ENCODE measurements at regions not wholly inside any gene's neighbourhood (a gene's known extent, or its start where the extent isn't known, plus 50 kb on each side); places are given as distances from the start of the nearest gene placed in this dataset.
A peak's percentile ranks its signal among the peaks of the same experiment; 100 is the strongest.
"Not testable (repeated sequence)": the region's sequence is repeated elsewhere in the genome, so short reads cannot be mapped to it uniquely, and the experiment has no call there.

DNA sequence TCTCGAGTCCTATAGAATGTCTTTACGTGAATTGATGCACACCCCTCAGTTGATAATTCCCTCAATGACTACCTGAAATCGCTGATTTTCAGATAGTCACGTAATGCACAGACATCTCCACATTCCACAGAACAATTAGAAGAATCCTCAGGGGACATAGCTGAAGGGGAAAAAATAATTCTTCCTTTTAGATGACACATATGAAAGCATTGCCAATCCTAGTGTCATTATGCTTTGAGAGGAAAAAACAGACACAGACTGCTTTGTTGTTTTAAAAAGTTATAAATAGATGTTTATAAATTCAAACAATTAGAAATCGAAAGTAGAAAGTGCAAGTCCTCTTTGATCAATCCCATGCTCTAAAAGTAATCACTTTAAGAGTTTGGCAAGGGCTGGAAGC, 100.6 kb upstream of the FN1 start:
- no peaks in the 10 kb centered on the region for H3K36me3 Mint-ChIP-seq
- peaks cover 3 to 13% (median 6%) of the 10 kb centered on the region in 7 donors for H3K9me3 Mint-ChIP-seq
- H3K4me1 Mint-ChIP-seq: no peaks in the 10 kb centered on the region
- DNase-seq (no peak), ATAC-seq (ENCODE audit: low read depth in 2 of 2) (no peak)
- peaks cover 0 to 8% (median 7%) of the 10 kb centered on the region in 3 donors for H3K27me3 Mint-ChIP-seq
- no peak overlapping the region for H3K4me3 Mint-ChIP-seq
- H3K27ac Mint-ChIP-seq: no peak overlapping the region

DNA sequence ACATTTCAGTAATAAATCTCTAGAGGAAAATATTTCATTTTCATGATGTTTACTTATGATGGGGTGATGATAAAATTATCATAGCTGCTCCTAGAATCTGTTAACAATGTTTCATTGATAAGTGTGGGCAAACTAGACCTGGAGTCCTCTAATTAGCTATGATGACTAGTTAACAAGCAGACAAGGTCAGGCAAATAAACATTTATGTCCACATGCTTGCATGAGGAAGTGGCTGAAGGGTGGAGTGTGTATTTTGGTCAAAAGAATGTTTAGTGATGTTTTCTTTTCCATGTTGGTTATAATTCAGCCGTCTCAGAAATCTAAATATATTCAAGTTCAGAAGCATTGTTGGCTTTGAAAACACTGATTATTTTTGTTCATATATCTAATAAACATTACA, 99.9 kb upstream of the FN1 start:
- Mint-ChIP-seq H3K27me3 (peaks cover 0 to 8% (median 7%) of the 10 kb centered on the region in 3 donors), H3K36me3 (no peaks in the 10 kb centered on the region), H3K27ac (no peak overlapping the region), H3K4me1 (no peaks in the 10 kb centered on the region), H3K9me3 (peaks cover 3 to 13% (median 6%) of the 10 kb centered on the region in 7 donors), H3K4me3 (no peak overlapping the region)
- ATAC-seq (ENCODE audit: low read depth in 2 of 2): no peak
- no peak for DNase-seq

DNA sequence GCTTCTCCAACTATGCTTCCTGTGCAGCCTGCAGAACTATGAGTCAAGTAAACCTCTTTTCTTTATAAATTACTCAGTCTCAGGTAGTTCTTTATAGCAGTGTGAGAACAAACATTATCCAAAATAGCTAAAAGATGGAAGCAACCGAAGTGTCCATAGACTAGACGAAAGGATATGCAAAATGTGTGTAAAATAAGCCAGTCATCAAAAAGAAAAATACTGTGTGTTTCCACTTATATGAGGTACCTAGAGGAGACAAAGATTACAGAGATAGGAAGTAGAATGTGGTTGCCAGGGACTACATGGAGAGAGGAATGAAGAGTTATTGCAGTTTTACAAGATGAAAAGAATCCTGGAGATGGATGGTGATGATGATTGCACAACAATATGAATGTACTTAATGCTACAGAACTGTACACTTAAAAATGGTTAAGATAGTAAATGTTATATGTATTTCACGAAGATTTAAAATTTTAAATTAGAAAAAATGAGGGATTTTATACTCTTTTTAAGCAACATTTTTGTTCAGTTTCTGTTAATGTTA, 99.3 kb upstream of the FN1 start:
- H3K4me1 Mint-ChIP-seq: no peaks in the 10 kb centered on the region
- no peak overlapping the region for H3K4me3 Mint-ChIP-seq
- H3K36me3 Mint-ChIP-seq: no peaks in the 10 kb centered on the region
- no peak for DNase-seq
- peaks cover 3 to 13% (median 6%) of the 10 kb centered on the region in 7 donors for H3K9me3 Mint-ChIP-seq
- peaks cover 0 to 7% (median 6%) of the 10 kb centered on the region in 3 donors for H3K27me3 Mint-ChIP-seq
- no peak for ATAC-seq (ENCODE audit: low read depth in 2 of 2)
- no peak overlapping the region for H3K27ac Mint-ChIP-seq

DNA sequence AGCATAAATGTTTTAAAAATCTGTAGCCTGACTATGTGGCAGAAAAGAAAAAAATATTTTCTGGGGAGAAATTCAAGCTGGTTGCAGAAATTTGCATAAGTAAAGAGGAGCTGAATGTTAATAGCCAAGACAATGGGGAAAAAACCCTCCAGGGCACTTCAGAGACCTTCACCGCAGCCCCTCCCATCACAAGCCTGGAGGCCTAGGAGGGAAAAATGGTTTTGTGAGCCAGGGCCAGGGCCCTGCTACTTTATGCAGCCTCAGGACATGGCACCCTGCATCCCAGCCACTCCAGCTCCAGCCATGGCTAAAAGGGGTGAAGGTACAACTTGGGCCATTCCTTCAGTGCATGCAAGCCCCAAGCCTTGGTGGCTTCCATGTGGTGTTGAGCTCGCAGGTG, 97.8 kb upstream of the FN1 start:
- not testable (repeated sequence) for ATAC-seq (ENCODE audit: low read depth in 2 of 2); H3K4me1 Mint-ChIP-seq; H3K27me3 Mint-ChIP-seq; DNase-seq; H3K4me3 Mint-ChIP-seq; H3K36me3 Mint-ChIP-seq; H3K27ac Mint-ChIP-seq
- H3K9me3 Mint-ChIP-seq: peaks cover 4 to 13% (median 6%) of the 10 kb centered on the region in 7 donors

DNA sequence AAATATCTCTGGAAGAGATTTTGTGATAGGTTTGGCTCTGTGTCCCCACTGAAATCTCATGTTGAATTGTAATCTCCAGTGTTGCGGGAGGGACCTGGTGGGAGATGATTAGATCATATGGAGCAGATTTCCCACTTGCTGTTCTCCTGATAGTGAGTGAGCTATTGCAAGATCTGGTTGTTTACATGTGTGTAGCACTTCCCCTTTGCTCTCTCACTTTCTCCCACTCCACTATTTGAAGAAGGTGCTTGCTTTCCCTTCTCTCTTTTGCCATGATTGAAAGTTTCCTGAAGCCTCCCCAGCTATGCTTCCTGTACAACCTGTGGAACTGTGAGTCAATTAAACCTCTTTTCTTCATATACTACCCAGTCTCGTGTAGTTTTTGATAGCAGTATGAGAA, 97.0 kb upstream of the FN1 start:
- Mint-ChIP-seq H3K27me3 (peaks cover 0 to 7% (median 0%) of the 10 kb centered on the region in 3 donors), H3K4me3 (no peak overlapping the region), H3K27ac (no peak overlapping the region), H3K9me3 (peaks cover 4 to 13% (median 6%) of the 10 kb centered on the region in 7 donors), H3K36me3 (no peaks in the 10 kb centered on the region), H3K4me1 (no peaks in the 10 kb centered on the region)
- no peak for ATAC-seq (ENCODE audit: low read depth in 2 of 2)
- no peak for DNase-seq

DNA sequence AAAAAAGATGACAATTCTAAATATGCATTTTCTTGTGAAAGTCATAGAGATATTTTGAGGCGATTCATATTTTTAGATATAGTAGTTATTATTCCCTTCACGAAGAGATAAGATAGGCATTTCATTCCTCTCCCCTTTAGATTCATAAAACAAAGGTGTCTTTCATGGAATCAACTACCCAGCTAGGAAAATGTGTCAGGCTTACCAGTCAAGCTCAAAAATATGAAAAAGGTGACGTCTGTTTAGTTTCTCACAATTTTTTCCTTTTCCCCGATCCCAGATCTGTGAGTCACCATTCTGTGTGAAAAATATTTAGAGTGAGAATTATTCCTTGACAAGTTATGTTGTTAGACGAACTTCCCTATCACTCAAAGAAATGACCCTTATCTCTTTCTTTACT, 95.4 kb upstream of the FN1 start:
- H3K9me3 Mint-ChIP-seq: peaks cover 4 to 13% (median 6%) of the 10 kb centered on the region in 7 donors
- H3K4me3 Mint-ChIP-seq: no peak overlapping the region
- H3K27ac Mint-ChIP-seq: no peak overlapping the region

DNA sequence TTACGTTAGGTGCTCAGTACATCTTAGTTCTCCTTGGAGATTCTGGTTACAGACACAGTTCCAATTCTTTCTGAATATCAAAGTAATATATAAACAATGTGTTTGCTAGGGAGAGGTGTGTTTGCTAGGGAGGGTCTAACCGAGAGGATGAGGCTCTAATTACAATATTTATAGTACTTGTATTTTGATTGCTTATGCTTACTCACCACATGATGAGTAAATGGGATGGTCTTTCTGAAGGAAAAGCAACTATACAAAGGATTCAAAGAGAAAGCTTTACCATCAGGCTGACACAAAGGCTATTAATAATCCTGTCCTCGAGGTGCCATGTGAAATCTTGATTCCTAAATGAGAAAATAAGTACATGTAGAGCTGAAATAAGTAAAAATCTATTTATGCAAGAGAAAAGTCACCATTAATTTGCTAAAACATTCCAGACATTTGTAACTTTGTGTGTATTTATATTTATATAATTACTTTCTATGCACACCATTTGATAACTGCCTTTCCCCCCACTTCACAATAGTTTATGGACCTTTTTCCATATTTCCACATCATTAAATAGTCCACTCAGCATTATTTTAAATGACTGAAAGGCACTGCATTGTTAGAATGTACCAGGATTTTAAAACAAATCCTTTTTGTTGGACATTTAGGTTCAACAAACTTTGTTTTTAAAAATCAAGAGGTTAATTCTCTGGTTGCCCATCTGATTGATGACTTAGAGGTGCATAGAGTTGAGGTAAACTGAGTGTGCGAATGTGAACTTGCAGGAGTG, 94.5 kb upstream of the FN1 start:
- DNase-seq (no peak), ATAC-seq (ENCODE audit: low read depth in 2 of 2) (no peak)
- Mint-ChIP-seq H3K4me1 (no peaks in the 10 kb centered on the region), H3K27ac (no peak overlapping the region), H3K27me3 (peaks cover 0 to 7% (median 5%) of the 10 kb centered on the region in 3 donors), H3K36me3 (no peaks in the 10 kb centered on the region), H3K4me3 (no peak overlapping the region), H3K9me3 (peaks cover 4 to 12% (median 6%) of the 10 kb centered on the region in 7 donors)

More for the DNA sequence above, 95.4 kb upstream of the FN1 start:
- DNase-seq (no peak), ATAC-seq (ENCODE audit: low read depth in 2 of 2) (no peak)
- Mint-ChIP-seq H3K4me1 (no peaks in the 10 kb centered on the region), H3K36me3 (no peaks in the 10 kb centered on the region), H3K27me3 (peaks cover 0 to 7% (median 4%) of the 10 kb centered on the region in 3 donors)

DNA sequence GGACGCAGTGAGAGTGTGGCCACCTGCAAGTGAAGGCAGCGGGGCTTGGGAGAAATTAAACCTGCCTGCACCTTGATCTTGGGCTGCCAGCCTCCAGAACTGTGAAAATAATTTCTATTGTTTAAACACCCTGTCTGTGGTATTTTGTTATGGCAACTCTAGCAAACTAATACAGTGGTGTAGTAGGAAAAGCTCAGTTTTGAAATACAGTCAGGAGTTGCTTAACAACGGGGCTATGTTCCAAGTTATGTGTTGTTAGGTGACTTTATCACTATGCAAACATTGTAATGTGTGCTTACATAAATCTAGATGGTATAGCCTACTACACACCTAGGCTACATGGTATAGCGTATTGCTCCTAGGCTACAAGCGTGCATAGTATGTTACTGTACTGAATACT, 93.4 kb upstream of the FN1 start:
- no peak overlapping the region for H3K27ac Mint-ChIP-seq
- H3K4me1 Mint-ChIP-seq: no peaks in the 10 kb centered on the region
- no peak for DNase-seq
- no peak for ATAC-seq (ENCODE audit: low read depth in 2 of 2)
- peak overlapping the region in 1 of 8 donors; percentile 5 for H3K4me3 Mint-ChIP-seq
- H3K36me3 Mint-ChIP-seq: no peaks in the 10 kb centered on the region
- H3K9me3 Mint-ChIP-seq: peaks cover 1 to 8% (median 4%) of the 10 kb centered on the region in 7 donors
- peaks cover 0 to 7% (median 5%) of the 10 kb centered on the region in 3 donors for H3K27me3 Mint-ChIP-seq

DNA sequence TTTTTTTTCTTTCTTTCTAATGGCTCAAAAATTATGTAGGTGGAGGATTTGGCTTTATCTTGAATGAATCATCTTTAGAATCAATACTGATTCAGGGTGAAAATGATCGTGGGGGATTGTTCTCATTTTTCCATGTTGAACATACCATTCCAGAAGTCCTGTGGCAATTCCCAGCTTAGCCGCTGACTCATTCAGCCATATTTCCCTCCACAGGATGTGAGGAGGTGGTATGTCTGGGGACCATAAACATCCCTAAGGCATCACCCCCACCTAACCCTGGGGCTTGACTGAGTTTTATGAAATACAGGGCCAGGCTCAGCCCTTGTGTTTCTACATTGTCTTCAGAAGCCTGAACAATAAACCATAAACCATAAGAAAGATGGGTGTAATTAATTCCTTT, 92.7 kb upstream of the FN1 start:
- ATAC-seq (ENCODE audit: low read depth in 2 of 2) (no peak), DNase-seq (no peak)
- Mint-ChIP-seq H3K4me1 (no peaks in the 10 kb centered on the region), H3K9me3 (peaks cover 0 to 6% (median 4%) of the 10 kb centered on the region in 7 donors), H3K36me3 (no peaks in the 10 kb centered on the region), H3K27me3 (peaks cover under 1 to 7% (median 6%) of the 10 kb centered on the region in 3 donors), H3K27ac (no peak overlapping the region), H3K4me3 (no peak overlapping the region)

DNA sequence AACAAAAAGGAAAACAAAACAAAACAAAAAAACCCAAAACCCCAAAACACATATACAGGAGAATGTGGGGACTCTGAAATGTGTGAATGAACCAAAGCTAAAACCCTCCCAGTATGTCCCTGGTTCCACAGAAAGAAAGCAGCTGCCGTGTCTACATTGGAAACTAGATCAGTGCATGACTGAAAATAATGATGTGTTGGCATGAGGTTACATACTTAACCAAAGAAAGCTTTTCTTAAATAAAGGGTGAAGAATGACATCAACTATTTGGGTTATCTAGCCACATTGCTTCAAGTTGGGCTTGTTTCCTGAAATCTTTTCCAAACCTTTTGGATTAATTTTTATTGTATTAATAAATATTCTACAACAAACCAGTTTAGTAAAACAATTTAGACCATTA, 91.9 kb upstream of the FN1 start:
- Mint-ChIP-seq H3K9me3 (peaks cover 0 to 3% (median 0%) of the 10 kb centered on the region in 7 donors), H3K4me1 (no peaks in the 10 kb centered on the region), H3K27ac (no peak overlapping the region), H3K4me3 (no peak overlapping the region), H3K27me3 (peaks cover 6 to 10% (median 7%) of the 10 kb centered on the region in 3 donors), H3K36me3 (no peaks in the 10 kb centered on the region)
- DNase-seq (no peak), ATAC-seq (ENCODE audit: low read depth in 2 of 2) (no peak)

DNA sequence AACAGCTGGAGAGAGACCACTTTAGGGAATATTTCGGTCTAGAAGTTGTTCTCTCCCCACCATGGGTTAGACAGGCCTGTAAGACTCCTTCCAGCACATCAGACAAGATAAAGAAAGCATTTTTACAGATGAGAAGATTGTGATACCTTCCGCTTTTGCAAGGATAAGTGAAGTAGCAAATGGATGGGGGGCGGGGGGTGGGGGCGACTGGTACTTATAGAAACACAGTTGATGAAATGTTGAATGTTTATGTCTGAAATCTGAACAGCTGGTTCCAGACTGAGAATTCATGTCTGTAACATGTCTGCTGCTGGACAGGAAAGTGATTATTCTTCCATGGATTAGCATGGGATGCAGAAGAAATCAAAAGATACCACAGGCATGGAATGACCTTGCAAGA, 90.5 kb upstream of the FN1 start:
- no peak overlapping the region for H3K27ac Mint-ChIP-seq
- no peaks in the 10 kb centered on the region for H3K36me3 Mint-ChIP-seq
- no peak overlapping the region for H3K4me3 Mint-ChIP-seq
- H3K27me3 Mint-ChIP-seq: peaks cover 6 to 10% (median 7%) of the 10 kb centered on the region in 3 donors
- peaks cover 0 to 3% (median 0%) of the 10 kb centered on the region in 7 donors for H3K9me3 Mint-ChIP-seq
- no peak for DNase-seq
- no peaks in the 10 kb centered on the region for H3K4me1 Mint-ChIP-seq
- ATAC-seq (ENCODE audit: low read depth in 2 of 2): no peak

DNA sequence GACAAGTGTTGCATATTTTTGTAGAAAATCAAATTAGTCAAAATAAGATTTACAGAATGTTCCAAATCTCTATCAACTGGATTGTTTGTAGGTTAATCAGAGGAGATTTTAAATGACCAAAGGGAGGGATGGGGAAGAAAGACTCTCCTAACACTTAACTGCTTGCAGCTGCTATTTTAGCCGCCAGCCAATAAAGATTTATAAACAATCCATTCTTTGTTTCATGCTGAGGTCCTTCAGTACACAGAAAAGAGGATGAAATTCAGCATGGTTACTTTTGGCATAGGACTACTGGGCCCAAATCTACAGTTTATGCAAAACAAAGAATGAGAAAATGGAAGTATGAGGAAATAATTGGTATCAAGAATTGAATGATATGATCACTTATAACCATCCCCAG, 86.4 kb upstream of the FN1 start:
- H3K27ac Mint-ChIP-seq: peak overlapping the region in 1 of 6 donors; percentile 71
- H3K4me3 Mint-ChIP-seq: no peak overlapping the region
- H3K27me3 Mint-ChIP-seq: peaks cover 0 to 10% (median 6%) of the 10 kb centered on the region in 3 donors
- DNase-seq (no peak), ATAC-seq (ENCODE audit: low read depth in 2 of 2) (no peak)
- H3K36me3 Mint-ChIP-seq: no peaks in the 10 kb centered on the region
- peaks cover 0 to 3% (median 0%) of the 10 kb centered on the region in 7 donors for H3K9me3 Mint-ChIP-seq
- H3K4me1 Mint-ChIP-seq: no peaks in the 10 kb centered on the region

DNA sequence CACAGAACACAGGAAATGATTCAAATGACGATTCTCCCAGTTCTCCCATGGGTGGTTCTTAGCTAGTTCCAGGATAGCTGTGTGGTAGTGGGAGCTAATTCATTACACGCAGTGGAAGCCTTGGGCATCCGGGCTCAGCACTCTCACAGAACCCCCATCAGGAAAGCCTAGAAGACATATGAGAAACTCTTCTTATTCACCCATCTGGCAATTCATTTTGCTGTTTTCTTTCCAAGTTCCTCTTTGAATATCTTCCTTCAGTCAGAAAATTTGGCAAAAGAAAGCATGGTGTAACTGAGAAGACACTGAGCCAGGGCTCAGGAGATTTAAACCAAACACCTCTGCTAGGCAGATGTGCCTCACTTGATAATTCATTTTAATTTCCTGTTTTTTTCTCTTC, 85.2 kb upstream of the FN1 start:
- ATAC-seq (ENCODE audit: low read depth in 2 of 2): no peak
- Mint-ChIP-seq H3K9me3 (no peaks in the 10 kb centered on the region), H3K27ac (no peak overlapping the region)

DNA sequence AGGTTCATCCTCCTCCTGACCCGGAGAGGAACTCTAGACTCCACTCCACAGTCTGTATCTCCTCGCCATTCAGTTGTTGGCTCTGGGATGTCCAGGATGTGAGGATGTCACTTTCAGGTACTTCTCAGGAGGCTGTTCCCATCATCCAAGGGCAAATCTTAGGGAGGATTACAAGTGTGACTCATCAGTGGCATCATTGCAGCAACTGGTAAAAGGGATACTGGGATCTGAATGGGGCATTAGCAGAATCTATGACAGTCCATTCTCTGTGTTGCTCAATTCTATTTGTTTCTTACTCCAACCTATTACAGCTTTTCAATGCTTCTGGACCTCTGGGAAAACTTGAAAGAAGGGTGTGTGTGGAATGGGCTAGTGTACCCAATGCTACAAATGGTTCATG, 81.5 kb upstream of the FN1 start:
- ATAC-seq (ENCODE audit: low read depth in 2 of 2): no peak
- H3K27ac Mint-ChIP-seq: no peak overlapping the region
- H3K4me3 Mint-ChIP-seq: no peak overlapping the region
- DNase-seq: no peak
- H3K4me1 Mint-ChIP-seq: no peaks in the 10 kb centered on the region
- peaks cover 0 to 5% (median 5%) of the 10 kb centered on the region in 3 donors for H3K27me3 Mint-ChIP-seq
- no peaks in the 10 kb centered on the region for H3K9me3 Mint-ChIP-seq
- H3K36me3 Mint-ChIP-seq: no peaks in the 10 kb centered on the region

More for the DNA sequence above, 85.2 kb upstream of the FN1 start:
- no peak for DNase-seq
- Mint-ChIP-seq H3K4me3 (no peak overlapping the region), H3K36me3 (no peaks in the 10 kb centered on the region), H3K4me1 (no peaks in the 10 kb centered on the region), H3K27me3 (peaks cover 0 to 10% (median 5%) of the 10 kb centered on the region in 3 donors)
